ENCODE measurements at regions not wholly inside any gene's neighbourhood (a gene's known extent, or its start where the extent isn't known, plus 50 kb on each side); places are given as distances from the start of the nearest gene placed in this dataset.

GRCh38 chr5:2006971-2007291, 124.2 kb upstream of the IRX4 start:
- no peak for TF ChIP-seq CTCF (IDR thresholded peaks at IDR 0.05; ENCODE audit: low read length)
- no peak for TF ChIP-seq EZH2 (optimal IDR thresholded peaks at IDR 0.05; ENCODE audit: low read depth, low read length)
